H1 (cell line): ENCODE measurements at regions not wholly inside any gene's neighbourhood (a gene's known extent, or its start where the extent isn't known, plus 50 kb on each side); places are given as distances from the start of the nearest gene placed in this dataset.

Experiments
- CTCF ChIA-PET: fragments of 300-600 bp; sonication (Branson Sonifier 250); formaldehyde crosslinking; loops from one replicate; lab custom pipeline; 2021; ENCODE audit not compliant: partially characterized antibody; lab: Charles Lee
- POLR2A ChIA-PET: fragments of 300-600 bp; sonication (Branson Sonifier 250); formaldehyde crosslinking; loops from one replicate; lab custom pipeline; 2021; ENCODE audit warnings: inconsistent platforms; ENCODE audit not compliant: partially characterized antibody; lab: Charles Lee
- DNase-seq, 2 experiments: peaks; one replicate each; pipeline versions ENCODE4 v3.0.0 to v3.0.0-alpha.2; 2010 to 2022; ENCODE audit warnings: low spot score in 2 of 2, low read depth in 1 of 2, mixed read lengths in 1 of 2
- FAIRE-seq: peaks from 2 replicates; lab custom pipeline; 2011; peaks lifted over from hg19 to GRCh38; lab: Jason Lieb, UNC
- H2AFZ ChIP-seq: 2 replicates; pipeline ENCODE4 v1.8.1; 2012; ENCODE audit warnings: low read length, inconsistent platforms
- H2AK5ac ChIP-seq: 2 replicates; pipeline ENCODE4 v1.6.1; 2013; ENCODE audit warnings: low read depth, low read length
- H2BK120ac ChIP-seq: replicated peaks from 2 replicates; pipeline ENCODE3; 2013; ENCODE audit warnings: low read depth, low read length, inconsistent platforms
- H2BK12ac ChIP-seq: 2 replicates; pipeline ENCODE4 v1.6.1; 2013; ENCODE audit warnings: low read depth, low read length
- H2BK15ac ChIP-seq: 2 replicates; pipeline ENCODE4 v1.6.1; 2013; ENCODE audit warnings: low read length
- H2BK20ac ChIP-seq: 2 replicates; pipeline ENCODE4 v1.6.1; 2013; ENCODE audit warnings: low read length
- H2BK5ac ChIP-seq: 2 replicates; pipeline ENCODE4 v1.6.1; 2013; ENCODE audit warnings: low read depth, low read length
- H3K14ac ChIP-seq: 2 replicates; pipeline ENCODE4 v1.6.1; 2013; ENCODE audit warnings: inconsistent platforms; ENCODE audit not compliant: insufficient read length
- H3K18ac ChIP-seq: 2 replicates; pipeline ENCODE4 v1.6.1; 2013; ENCODE audit warnings: low read length; ENCODE audit errors: extremely low read depth
- H3K23ac ChIP-seq: 2 replicates; pipeline ENCODE4 v1.6.1; 2013; ENCODE audit warnings: inconsistent platforms; ENCODE audit not compliant: insufficient read length
- H3K23me2 ChIP-seq: 2 replicates; pipeline ENCODE4 v1.6.1; 2013; ENCODE audit warnings: low read depth, low read length
- H3K27ac ChIP-seq: 2 replicates; pipeline ENCODE4 v1.6.1; 2011; ENCODE audit warnings: low read depth, low read length, inconsistent platforms
- H3K27me3 ChIP-seq, 4 experiments: replicated peaks in 1 of 4; 1 replicate in 1 of 4; 2 replicates in 3 of 4; pipeline versions ENCODE4 v1.6.1 to v1.8.1; 2011 to 2013; ENCODE audit warnings: low read length in 3 of 4, mild to moderate bottlenecking in 3 of 4, inconsistent platforms in 2 of 4, mixed read lengths in 2 of 4, moderate library complexity in 1 of 4; ENCODE audit not compliant: control insufficient read depth in 3 of 4, insufficient read depth in 3 of 4; ENCODE audit errors: extremely low read depth in 1 of 4
- H3K36me3 ChIP-seq, 4 experiments: 2 replicates each; pipeline versions ENCODE4 v1.6.1 to v1.8.1; 2011 to 2013; ENCODE audit warnings: mild to moderate bottlenecking in 4 of 4, low read length in 3 of 4, moderate library complexity in 2 of 4, control low read depth in 1 of 4, inconsistent platforms in 1 of 4; ENCODE audit not compliant: insufficient read depth in 4 of 4, control insufficient read depth in 2 of 4
- H3K4ac ChIP-seq: replicated peaks from 2 replicates; pipeline ENCODE3; 2013; ENCODE audit warnings: low read length, low read depth, mixed read lengths, inconsistent platforms; ENCODE audit not compliant: insufficient read length
- H3K4me1 ChIP-seq, 4 experiments: replicated peaks in 1 of 4; 1 replicate in 1 of 4; 2 replicates in 3 of 4; pipeline versions ENCODE4 v1.6.1 to v1.8.1; 2011 to 2013; ENCODE audit warnings: low read length in 3 of 4, inconsistent platforms in 2 of 4, mixed read lengths in 1 of 4; ENCODE audit not compliant: insufficient read depth in 4 of 4, control insufficient read depth in 3 of 4
- H3K4me2 ChIP-seq, 2 experiments: 2 replicates each; pipeline versions ENCODE4 v1.6.1 to v1.8.1; 2011 to 2013; ENCODE audit warnings: low read depth in 2 of 2, low read length in 2 of 2, control low read depth in 1 of 2, inconsistent platforms in 1 of 2, mild to moderate bottlenecking in 1 of 2; ENCODE audit not compliant: insufficient read depth in 1 of 2
- H3K4me3 ChIP-seq, 4 experiments: fragments of 200-600, 300-600 bp in 1 of 4; sonication (generic), shearing (Covaris generic), sonication (Bioruptor Twin) in 1 of 4; 2 replicates each; pipeline versions ENCODE4 v1.5.1 to v1.8.1; 2011 to 2016; ENCODE audit warnings: low read length in 4 of 4, low read depth in 3 of 4, control low read depth in 2 of 4, inconsistent platforms in 2 of 4, mild to moderate bottlenecking in 2 of 4, mixed read lengths in 1 of 4, moderate library complexity in 1 of 4; ENCODE audit not compliant: insufficient read depth in 2 of 4; ENCODE audit errors: extremely low read depth in 1 of 4
- H3K56ac ChIP-seq: replicated peaks from 2 replicates; pipeline ENCODE3; 2013; ENCODE audit warnings: low read depth, mild to moderate bottlenecking, mixed read lengths, low read length, inconsistent platforms; ENCODE audit not compliant: insufficient read length
- H3K79me1 ChIP-seq: 2 replicates; pipeline ENCODE4 v1.6.1; 2013; ENCODE audit warnings: low read depth, low read length, control low read depth
- H3K79me2 ChIP-seq, 2 experiments: 2 replicates each; pipeline versions ENCODE4 v1.6.1 to v1.8.1; 2012 to 2013; ENCODE audit warnings: low read length in 2 of 2, mild to moderate bottlenecking in 2 of 2, inconsistent platforms in 1 of 2; ENCODE audit not compliant: insufficient read depth in 2 of 2, control insufficient read depth in 1 of 2
- H3K9ac ChIP-seq, 4 experiments: replicated peaks in 1 of 4; 1 replicate in 1 of 4; 2 replicates in 3 of 4; pipeline versions ENCODE4 v1.6.1 to v1.8.1; 2011 to 2013; ENCODE audit warnings: low read depth in 3 of 4, low read length in 3 of 4, control low read depth in 2 of 4, mild to moderate bottlenecking in 2 of 4, moderate library complexity in 2 of 4, inconsistent platforms in 1 of 4; ENCODE audit errors: extremely low read depth in 1 of 4
- H3K9me3 ChIP-seq, 2 experiments: 2 replicates each; pipeline versions ENCODE4 v1.6.1 to v1.8.1; 2012 to 2013; ENCODE audit warnings: mild to moderate bottlenecking in 2 of 2, moderate library complexity in 2 of 2, control low read depth in 1 of 2, inconsistent platforms in 1 of 2, low read depth in 1 of 2, low read length in 1 of 2, mixed read lengths in 1 of 2; ENCODE audit not compliant: insufficient read depth in 2 of 2
- H4K20me1 ChIP-seq, 2 experiments: replicated peaks in 1 of 2; 2 replicates each; pipeline versions ENCODE3 to v1.8.1; 2011 to 2013; ENCODE audit warnings: inconsistent platforms in 2 of 2, low read length in 2 of 2, mild to moderate bottlenecking in 1 of 2; ENCODE audit not compliant: insufficient read depth in 2 of 2, control insufficient read depth in 1 of 2
- H4K5ac ChIP-seq: 2 replicates; pipeline ENCODE4 v1.6.1; 2013; ENCODE audit warnings: low read length, low read depth, mixed read lengths, inconsistent platforms; ENCODE audit not compliant: insufficient read length
- H4K8ac ChIP-seq: 2 replicates; pipeline ENCODE4 v1.8.0; 2013; ENCODE audit warnings: mild to moderate bottlenecking, moderate library complexity, low read length, inconsistent platforms; ENCODE audit not compliant: insufficient read depth; ENCODE audit errors: extremely low read depth
- H4K91ac ChIP-seq: replicated peaks from 2 replicates; pipeline ENCODE3; 2013; ENCODE audit warnings: low read length, mixed read lengths, inconsistent platforms; ENCODE audit not compliant: insufficient read length
- ASH2L ChIP-seq: fragments of 200-600, 300-600 bp; sonication (generic); IDR thresholded peaks from one replicate; pipeline ENCODE4 v1.7.1; 2017; ENCODE audit warnings: low read length
- BRCA1 ChIP-seq: IDR thresholded peaks from 2 replicates; pipeline ENCODE4 v1.6.1; 2012; ENCODE audit warnings: low read depth, low read length, improper control_type of control experiment
- CTCF ChIP-seq, 3 experiments: IDR thresholded peaks; 1 replicate in 2 of 3; 2 replicates in 1 of 3; pipeline versions ENCODE4 v1.5.1 to v1.6.1; 2011; ENCODE audit warnings: low read length in 3 of 3, mild to moderate bottlenecking in 3 of 3, inconsistent platforms in 2 of 3, low read depth in 1 of 3, moderate library complexity in 1 of 3; ENCODE audit not compliant: insufficient read depth in 1 of 3; ENCODE audit errors: control extremely low read depth in 1 of 3
- HDAC6 ChIP-seq: IDR thresholded peaks from one replicate; pipeline ENCODE4 v1.7.1; 2012; ENCODE audit warnings: low read depth, mild to moderate bottlenecking, inconsistent platforms, low read length, moderate library complexity
- KDM5A ChIP-seq: fragments of 200-600 bp; IDR thresholded peaks from 2 replicates; pipeline ENCODE4 v1.7.1; 2012; ENCODE audit warnings: mild to moderate bottlenecking, low read length, inconsistent platforms, mixed read lengths
- NRF1 ChIP-seq: IDR thresholded peaks from 2 replicates; pipeline ENCODE4 v1.6.1; 2011; ENCODE audit warnings: mild to moderate bottlenecking, low read depth, low read length, improper control_type of control experiment
- POLR2A ChIP-seq, 2 experiments: IDR thresholded peaks; 1 replicate in 1 of 2; 2 replicates in 1 of 2; pipeline ENCODE4 v1.6.1; 2011; ENCODE audit warnings: low read depth in 2 of 2, low read length in 2 of 2, mild to moderate bottlenecking in 2 of 2; ENCODE audit errors: control extremely low read depth in 1 of 2
- POLR2AphosphoS5 ChIP-seq: IDR thresholded peaks from 2 replicates; pipeline ENCODE4 v1.6.1; 2011; ENCODE audit warnings: low read depth, low read length
- RBBP5 ChIP-seq: IDR thresholded peaks from 2 replicates; pipeline ENCODE4 v1.7.1; 2012; ENCODE audit warnings: low read depth, mild to moderate bottlenecking, inconsistent platforms, low read length, moderate library complexity, borderline replicate concordance
- RXRA ChIP-seq: IDR thresholded peaks from 2 replicates; pipeline ENCODE4 v1.6.1; 2011; ENCODE audit warnings: low read depth, mild to moderate bottlenecking, low read length, moderate library complexity; ENCODE audit not compliant: insufficient read depth
- SP2 ChIP-seq: IDR thresholded peaks from 2 replicates; pipeline ENCODE4 v1.6.1; 2012; ENCODE audit warnings: mild to moderate bottlenecking, low read length, inconsistent platforms
- WGBS, 2 experiments: shearing (Covaris generic) in 1 of 2; methylation state at CpG; one replicate each; pipeline versions ENCODE4 v1.1.6 to v1.1.7; 2013 to 2015; ENCODE audit warnings: low lambda C conversion rate in 2 of 2, mixed read lengths in 2 of 2, inconsistent platforms in 1 of 2, low coverage in 1 of 2, missing lambda C conversion rate in 1 of 2; ENCODE audit not compliant: insufficient replicate concordance in 2 of 2, insufficient coverage in 1 of 2, insufficient read length in 1 of 2; ENCODE audit errors: extremely low coverage in 1 of 2, missing lambda C conversion rate in 1 of 2; 5-methylcytosine and 5-hydroxymethylcytosine counted together

DNA sequence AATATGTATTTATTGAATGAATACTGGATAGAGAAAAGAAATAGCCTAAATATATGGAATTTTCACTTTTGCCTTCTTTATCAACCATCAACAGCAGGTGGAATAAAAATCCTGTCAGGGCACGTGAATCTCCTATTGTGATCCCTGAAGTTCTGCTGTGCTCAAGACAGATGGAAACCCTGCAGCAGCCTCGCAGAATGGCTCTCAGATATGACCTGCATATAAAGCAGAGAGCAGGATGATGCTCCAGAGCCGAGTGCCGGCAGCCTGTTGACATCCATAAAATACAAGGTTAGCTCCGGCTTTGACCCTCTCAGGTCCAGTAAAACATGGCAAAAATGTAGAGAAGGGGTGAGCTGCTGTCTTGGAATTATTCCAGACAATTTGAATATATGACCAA lies 659.3 kb downstream of the DIAPH3 start:
- CTCF ChIA-PET, result no interaction called here
- no peak overlapping the region for H2BK5ac ChIP-seq

More for the DNA sequence above, 659.3 kb downstream of the DIAPH3 start:
- Histone ChIP-seq H4K5ac (no peak overlapping the region), H2BK12ac (no peak overlapping the region), H4K20me1 (no peaks in the 10 kb centered on the region), H3K4me1 (no peaks in the 10 kb centered on the region), H3K4me2 (no peak overlapping the region), H3K56ac (no peak overlapping the region), H2AFZ (no peak overlapping the region), H3K23me2 (no peaks in the 10 kb centered on the region), H3K9me3 (no peaks in the 10 kb centered on the region), H3K27ac (no peak overlapping the region), H3K79me2 (no peaks in the 10 kb centered on the region), H2BK15ac (no peak overlapping the region), H4K8ac (no peak overlapping the region), H3K14ac (no peak overlapping the region), H3K27me3 (no peaks in the 10 kb centered on the region), H3K36me3 (no peaks in the 10 kb centered on the region), H2AK5ac (no peak overlapping the region), H3K18ac (no peak overlapping the region), H3K4ac (no peak overlapping the region), H3K9ac (no peak overlapping the region), H4K91ac (no peak overlapping the region), H3K4me3 (no peak overlapping the region), H2BK20ac (no peak overlapping the region), H3K79me1 (no peaks in the 10 kb centered on the region), H2BK120ac (no peak overlapping the region), H3K23ac (no peak overlapping the region)
- POLR2A ChIA-PET, result no interaction called here
- TF ChIP-seq HDAC6, result no peak
- TF ChIP-seq POLR2AphosphoS5, result no peak
- TF ChIP-seq SP2, result no peak
- no peak for TF ChIP-seq RBBP5
- no peak for TF ChIP-seq BRCA1
- TF ChIP-seq POLR2A (IDR thresholded peaks at IDR 0.05; ENCODE audit: control extremely low read depth in 1 of 2, low read depth in 2 of 2, low read length in 2 of 2), result no peak
- no peak for TF ChIP-seq CTCF (IDR thresholded peaks at IDR 0.05; ENCODE audit: control extremely low read depth in 1 of 3, insufficient read depth in 1 of 3, low read depth in 1 of 3, low read length in 3 of 3)
- no peak for TF ChIP-seq RXRA
- no peak for TF ChIP-seq NRF1
- no peak for TF ChIP-seq KDM5A
- TF ChIP-seq ASH2L, result no peak
- no peak for FAIRE-seq
- no peak for DNase-seq
- WGBS, 2 experiments, result 93% methylated on average over 5 of the region's 5 CpGs; no CpG with 5 or more reads in 1 of the 2 experiments
